HG03565 (cell line): ENCODE measurements at regions not wholly inside any gene's neighbourhood (a gene's known extent, or its start where the extent isn't known, plus 50 kb on each side); places are given as distances from the start of the nearest gene placed in this dataset.
"Not testable (repeated sequence)": the region's sequence is repeated elsewhere in the genome, so short reads cannot be mapped to it uniquely, and the experiment has no call there.

Experiments
- ATAC-seq: cut with Tn5 transposase; IDR thresholded peaks from one replicate; pipeline ENCODE4 v1.9.1; 2021; ENCODE audit warnings: mild to moderate bottlenecking, moderate library complexity; ENCODE audit not compliant: unreplicated experiment

DNA sequence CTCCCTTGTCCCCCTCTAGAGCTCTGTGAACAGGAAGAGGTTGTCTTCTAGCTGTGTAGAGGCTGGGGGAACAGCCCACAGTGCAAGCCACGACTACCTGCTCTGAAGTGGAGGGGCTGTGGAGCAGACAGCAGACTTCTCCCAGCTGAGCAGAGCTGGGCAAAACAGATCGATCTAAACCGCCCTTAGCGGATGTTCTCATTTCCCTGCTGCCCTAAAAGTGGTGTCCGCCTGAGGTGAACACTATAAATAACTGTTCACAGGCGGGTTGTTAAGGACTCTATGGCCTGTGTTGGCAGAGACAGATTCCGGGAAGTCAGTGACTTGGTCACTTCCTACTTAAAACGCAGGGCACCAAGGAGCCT, 203.2 kb downstream of the RHOU start:
- ATAC-seq: no peak

DNA sequence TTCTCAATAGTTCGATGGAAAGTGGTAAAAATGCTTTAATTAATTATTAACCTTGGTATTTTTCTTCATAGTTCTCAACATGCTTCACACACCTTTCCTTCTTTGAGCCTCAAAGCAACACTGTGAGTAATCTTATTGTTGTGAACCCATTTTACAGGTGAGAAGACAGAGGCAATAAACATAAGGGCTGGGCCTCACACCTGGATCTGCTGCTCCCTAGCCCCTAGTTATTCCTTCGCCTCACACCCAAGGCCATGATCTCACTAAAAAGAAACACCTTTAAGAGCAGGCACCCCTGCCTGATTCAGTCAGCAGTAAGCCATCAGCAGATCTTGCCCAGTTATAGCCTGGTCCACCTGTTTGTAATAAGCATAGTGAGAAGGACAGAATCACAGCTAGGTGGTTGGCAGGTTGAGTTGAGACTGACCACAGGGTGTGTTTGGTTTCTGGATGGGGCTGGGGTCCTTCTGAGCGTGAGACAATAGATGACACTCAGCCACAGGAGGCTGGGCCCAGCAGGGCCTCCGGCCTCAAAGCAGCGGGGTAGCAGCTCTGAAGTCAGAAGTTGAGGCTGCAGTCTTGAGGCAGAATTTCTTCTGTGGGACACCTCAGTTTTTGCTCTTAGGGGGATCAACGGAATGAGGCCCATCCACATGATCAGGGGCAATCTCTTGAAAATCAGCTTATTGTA, 203.9 kb downstream of the RHOU start:
- no peak for ATAC-seq

DNA sequence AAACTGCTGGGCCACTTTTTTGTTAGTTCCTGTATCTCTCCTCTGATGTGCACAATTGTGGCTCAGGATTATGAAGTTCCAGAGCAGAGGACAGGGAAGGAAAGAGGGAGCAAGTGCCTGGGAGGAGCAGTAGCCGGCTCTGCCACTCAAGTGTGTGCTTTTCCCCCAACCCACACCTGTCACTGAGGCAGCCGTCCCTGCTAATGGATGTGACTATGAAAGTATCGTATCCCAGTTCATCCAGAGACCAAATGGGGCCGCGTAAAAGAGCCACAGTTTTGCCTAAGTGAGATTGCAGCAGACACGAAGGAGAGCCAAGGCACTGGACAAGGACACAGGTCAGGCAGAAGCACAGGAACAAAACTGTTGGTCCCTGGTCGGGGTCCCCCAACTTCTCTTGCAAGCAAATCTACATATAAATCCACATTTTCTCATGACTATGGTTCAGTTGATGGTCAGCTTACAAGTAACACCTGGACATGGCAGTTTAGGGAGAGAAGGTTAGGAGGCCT, 204.7 kb downstream of the RHOU start:
- ATAC-seq: no peak

DNA sequence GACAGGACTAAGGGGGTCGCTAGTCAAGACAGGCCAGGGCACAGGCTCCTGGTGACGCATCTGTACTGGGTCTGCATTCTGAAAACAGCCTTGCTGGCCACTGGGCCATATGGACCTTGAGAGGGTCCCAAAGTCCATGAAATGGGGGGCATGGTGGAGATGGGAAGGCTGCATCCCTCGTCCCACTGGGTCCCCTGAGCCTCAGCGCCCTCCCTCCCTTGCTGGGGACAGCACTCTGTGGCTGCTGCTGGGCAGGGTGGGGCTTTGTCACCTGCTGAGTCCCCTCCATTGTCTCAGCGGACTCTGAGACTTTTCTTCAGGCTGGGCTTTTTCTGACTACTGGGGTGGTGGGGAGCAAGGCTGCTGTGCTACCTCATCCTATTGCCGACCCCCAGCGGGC, 205.2 kb downstream of the RHOU start:
- no peak for ATAC-seq

DNA sequence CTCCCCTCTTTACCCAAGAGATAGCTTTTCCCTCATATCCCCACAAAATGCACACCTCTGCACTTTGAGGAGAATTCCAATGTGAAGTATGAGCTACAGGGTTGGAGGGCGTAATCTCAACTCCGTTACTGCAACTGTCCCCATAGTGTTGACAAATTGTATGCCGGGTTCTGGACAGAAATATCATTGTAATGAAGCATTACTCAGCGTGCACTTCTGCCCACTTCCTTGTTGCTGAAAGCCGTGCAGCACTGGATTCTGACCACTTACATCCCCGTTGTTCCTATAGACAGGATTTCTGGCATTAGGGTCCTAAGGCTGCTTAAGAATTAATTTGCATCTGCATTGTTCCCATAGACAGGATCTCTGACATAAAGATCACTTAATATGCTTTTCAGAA, 205.6 kb downstream of the RHOU start:
- no peak for ATAC-seq

DNA sequence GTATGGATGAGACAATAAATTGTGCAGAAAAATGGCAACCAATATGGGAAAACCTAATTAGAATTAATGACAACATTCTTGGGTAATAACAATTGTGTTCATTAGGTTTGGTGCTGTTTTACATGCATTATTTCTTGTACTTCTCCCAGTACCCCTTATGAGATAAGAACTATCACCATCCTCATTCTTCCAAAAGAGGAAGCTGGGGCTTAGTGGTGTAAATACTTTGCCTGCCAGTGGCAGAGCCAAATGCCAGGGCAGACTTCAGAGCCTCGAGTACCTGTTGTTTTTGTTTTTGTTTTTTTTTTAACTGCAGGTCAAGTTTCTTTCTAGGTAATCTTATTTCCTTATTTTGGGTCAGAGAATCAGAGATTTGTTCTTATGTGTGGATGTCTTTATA, 206.4 kb downstream of the RHOU start:
- no peak for ATAC-seq

DNA sequence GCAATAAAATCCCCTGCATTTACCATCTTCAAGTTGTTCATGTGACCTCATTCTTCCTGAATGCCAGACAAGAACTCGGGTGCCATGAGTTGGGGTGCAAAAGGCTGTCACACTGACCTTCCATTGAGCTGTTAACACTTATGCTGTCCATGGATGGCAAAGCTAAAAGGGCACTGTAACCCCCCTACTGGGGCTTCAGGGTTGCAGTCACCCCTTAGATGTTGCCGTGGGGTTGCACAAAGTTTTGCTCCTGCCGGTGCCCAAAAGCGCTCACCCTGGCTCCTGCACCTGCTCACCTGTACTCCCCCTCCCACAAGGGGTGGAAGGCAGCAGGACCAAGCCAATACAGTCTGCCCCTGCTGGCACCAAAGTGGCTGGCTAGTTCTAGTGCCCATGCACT, 208.2 kb downstream of the RHOU start:
- ATAC-seq: no peak

DNA sequence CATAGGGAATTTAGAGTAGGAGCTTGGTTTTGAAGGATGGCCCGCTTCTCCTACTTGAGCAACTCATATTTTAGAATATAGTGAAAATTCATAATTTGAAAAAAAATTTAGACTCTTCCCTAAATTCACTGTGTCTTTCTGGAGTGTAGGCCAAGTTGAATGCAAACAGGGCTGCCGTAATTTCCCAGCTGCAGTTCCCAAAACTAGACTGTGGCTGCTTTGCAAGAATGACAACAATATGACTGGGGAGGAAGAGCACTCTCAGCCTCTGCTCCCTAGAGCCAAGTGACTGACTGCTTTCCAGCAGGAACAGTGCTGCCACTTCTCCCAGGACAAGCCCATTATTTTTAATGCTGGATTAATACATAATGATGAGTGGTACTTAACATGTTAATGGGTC, 209.0 kb downstream of the RHOU start:
- no peak for ATAC-seq

DNA sequence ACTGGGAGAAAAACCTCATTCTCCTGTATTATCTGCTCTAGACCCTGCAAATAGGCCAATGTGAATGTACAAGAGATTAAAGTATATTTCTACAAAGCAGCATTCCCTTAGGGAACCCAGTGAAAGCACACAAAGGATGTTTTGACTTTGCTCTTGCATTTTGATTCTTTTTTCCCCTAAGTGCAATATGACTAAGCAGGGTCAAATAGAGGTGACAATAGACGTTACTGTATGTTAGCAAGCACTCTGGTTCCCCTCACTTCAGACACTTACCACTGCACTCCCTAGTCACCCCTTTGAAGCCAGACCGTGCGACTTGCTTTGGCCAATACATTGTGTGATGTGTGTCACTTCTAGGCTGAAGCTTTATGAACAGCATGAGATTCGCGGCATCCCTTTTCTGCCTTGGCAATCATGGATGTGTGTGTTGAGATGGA, 209.7 kb downstream of the RHOU start:
- no peak for ATAC-seq

DNA sequence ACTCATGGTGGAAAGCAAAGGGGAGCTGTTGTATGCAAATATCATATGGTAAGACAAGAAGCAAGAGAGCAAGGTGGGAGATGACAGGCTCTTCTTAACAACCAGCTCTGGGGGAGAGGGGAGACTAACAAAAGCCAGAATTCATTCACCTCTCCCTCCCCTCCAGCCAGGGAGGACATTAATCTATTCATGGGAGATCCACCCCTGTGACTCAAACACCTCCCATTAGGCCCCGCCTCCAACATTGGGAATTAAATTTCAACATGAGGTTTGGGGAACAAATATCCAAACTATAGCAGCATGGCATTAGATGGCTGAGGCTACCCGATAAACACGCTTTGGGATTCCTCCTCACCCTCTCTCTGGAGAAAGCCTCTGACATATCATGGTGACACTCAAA, 210.6 kb downstream of the RHOU start:
- ATAC-seq: no peak

DNA sequence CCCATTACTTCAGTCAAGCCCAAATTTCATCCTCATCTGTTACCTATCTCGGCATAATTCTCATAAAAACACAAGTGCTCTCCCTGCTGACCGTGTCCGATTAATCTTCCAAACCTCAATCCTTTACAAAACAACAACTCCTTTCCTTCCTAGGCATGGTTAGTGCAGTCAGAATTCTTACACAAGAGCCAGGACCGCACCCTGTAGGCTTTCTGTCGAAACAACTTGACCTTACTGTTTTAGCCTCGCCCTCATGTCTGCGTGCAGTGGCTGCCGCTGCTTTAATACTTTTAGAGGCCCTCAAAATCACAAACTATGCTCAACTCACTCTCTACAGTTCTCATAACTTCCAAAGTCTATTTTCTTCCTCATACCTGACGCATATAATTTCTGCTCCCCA, 214.3 kb downstream of the RHOU start:
- not testable (repeated sequence) for ATAC-seq

DNA sequence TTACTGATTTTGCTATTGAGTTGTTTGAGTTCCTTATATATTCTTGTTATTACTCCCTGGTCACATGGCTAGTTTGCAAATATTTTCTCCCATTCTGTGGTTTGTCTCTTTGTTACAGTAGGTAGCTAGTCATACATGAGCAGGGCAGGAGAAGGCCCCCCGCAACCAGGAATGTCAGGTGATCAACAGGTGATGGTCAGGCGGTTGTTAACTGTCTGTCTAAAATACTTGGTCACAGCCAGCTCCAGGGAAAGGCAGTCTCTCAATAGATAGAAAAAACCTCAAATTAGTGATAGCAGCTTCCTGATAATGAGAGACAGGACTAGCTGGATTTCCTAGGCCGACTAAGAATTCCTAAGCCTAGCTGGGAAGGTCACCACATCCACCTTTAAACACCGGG, 217.9 kb downstream of the RHOU start:
- no peak for ATAC-seq

DNA sequence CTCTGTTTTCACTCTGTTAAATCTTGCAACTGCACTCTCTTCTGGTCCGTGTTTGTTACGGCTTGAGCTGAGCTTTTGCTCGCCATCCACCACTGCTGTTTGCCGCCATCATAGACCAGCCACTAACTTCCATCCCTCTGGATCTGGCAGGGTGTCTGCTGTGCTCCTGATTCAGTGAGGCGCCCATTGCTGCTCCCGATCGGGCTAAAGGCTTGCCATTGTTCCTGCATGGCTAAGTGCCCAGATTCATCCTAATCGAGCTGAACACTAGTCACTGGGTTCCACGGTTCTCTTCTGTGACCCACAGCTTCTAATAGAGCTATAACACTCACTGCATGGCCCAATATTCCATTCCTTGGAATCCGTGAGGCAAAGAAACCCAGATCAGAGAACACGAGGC, 218.5 kb downstream of the RHOU start:
- ATAC-seq: not testable (repeated sequence)

DNA sequence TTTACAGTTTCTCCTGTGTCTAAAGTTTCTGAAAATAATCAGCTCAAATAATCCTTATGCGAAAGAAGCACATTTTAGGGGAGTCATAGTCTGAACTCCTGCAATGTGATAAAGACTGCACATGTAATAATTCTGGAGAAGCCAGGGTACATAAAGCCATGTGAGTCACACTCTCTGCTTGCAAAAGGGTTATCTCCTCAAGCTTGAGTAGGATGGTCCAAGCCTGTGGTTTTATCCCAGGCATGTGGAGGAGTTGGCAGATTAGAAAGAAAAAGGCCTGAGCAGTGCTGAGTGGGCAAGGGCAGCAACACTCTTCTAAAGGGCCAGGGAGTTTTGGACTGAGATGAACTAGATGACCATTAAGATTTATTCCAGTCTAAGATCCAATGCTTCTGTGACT, 220.4 kb downstream of the RHOU start:
- ATAC-seq: no peak

DNA sequence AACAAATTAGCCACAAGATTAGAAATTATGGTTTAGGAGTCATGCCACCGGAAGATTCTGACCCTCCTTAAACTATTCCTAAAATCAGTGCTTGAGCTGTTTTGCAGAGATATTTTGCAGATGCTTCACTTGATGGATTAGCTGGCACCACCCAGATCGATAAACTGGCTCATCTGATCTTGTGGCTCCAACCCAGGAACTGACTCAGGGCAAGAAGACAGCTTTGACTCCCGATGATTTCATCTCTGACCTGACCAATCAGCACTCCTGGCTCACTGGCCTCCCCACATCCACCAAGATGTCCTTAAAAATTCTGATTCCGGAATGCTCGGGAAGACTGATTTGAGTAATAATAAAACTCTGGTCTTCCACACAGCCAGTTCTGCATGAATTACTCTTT, 221.6 kb downstream of the RHOU start:
- ATAC-seq: no peak

DNA sequence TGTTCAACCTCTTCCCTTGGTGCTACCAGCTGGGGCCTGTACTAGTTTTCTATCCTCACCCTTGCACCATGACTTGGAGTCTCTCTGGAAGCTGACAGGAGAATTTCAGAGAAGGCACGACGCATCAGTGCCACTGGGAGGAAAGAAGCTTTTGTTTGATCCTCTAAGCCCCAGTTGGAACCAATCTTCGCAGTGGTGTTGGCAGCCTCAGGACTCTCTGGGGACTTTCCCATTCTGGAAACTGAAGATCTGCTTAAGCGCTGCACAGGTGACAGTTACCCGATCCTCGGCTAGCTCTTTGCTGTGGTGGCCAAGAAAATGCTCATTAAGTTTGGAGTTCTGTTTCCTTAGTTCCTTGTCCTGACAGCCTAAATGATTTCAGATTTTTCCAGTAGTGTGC, 222.3 kb downstream of the RHOU start:
- no peak for ATAC-seq

DNA sequence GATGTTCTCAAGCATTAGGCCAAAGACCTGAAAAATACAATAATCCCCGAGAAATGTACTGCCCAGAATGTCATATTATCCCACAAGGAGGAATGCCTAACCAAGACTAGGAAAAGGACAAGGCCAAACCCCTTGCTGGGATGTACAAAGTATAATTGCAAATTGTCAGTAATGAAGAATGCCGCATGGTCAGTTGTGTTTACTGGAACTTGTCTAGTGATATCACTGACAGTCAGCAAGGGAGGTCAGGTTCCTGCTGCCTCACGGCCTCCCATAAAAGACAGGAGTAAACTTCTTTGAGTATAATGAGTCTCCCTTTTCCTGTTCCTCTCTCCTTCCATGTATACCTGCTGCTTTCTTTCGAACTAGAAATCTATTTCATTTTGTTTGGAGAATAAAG, 222.8 kb downstream of the RHOU start:
- ATAC-seq: no peak

DNA sequence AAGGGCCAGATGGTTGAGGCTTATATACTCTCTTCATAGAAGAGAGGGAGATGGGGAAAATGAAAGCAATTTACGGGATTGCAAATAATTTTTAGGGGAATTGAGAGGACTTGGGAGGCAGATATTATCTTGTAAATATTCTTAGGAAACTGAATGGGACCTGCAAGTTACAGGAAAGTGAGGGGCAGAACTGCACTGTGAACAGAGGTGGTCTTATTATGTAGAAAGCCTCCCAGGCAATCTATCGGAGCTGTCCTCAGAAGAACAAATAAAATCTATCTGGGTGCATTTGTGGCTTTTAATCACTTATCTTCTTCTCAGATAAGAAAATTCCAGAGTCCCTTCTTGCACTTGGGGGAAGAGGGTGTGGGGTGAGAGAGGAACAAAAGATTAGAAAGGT, 223.5 kb downstream of the RHOU start:
- no peak for ATAC-seq

DNA sequence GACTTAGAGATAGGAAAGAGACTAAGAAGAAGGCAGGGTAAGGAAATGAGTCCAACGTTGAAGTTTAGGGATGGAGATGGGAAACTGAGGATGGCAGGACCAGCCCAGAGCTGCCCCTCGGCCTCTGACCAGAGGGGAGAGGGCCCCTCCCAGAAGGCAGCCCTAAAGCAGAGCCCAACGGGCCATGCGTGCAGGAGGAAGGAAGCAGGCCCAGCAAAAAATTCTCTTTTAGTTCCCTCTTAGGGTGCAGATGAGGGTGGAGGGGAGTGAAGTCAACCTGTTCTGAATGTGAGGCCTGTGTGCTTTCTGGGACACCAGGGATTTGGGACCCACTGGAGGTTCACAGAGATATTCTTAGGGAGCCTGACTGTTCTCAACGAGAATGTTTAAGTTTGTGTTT, 225.4 kb downstream of the RHOU start:
- ATAC-seq: no peak

DNA sequence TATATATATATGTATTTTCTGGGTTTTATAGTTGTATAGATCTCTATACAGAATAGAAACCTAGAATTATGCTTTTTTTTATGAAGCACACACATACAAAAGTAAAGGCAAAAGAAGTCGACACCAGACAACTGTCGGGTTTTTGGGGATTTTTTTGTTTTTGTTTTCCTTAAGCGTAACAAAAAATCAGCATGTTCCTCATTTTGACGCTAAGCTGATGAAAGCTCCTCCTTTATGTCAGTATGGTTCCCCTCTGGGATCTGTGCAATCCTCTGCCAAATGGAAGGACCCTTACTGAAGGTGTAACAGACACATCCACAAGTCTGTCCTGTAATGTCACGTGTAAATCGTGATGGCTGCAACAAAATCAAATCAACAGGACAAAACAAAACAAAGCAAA, 226.2 kb downstream of the RHOU start:
- no peak for ATAC-seq

DNA sequence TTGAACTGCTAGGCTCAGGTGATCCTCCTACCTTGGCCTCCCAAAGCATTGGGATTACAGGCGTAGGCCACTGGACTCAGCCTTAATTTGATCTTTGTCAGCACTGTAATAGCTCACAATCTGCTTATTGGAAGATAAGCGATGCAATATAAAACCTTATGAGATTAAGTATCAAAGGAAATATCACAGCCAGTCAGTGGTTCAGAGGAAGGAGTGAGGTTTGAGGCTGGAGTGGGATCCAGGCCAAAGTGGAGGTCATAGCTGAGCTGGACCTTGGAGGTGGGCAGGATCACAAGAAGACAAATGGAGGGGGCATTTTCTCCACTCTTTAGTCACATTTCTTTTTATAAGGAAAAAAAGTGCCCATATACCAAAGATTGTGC, 228.5 kb downstream of the RHOU start:
- ATAC-seq: no peak

DNA sequence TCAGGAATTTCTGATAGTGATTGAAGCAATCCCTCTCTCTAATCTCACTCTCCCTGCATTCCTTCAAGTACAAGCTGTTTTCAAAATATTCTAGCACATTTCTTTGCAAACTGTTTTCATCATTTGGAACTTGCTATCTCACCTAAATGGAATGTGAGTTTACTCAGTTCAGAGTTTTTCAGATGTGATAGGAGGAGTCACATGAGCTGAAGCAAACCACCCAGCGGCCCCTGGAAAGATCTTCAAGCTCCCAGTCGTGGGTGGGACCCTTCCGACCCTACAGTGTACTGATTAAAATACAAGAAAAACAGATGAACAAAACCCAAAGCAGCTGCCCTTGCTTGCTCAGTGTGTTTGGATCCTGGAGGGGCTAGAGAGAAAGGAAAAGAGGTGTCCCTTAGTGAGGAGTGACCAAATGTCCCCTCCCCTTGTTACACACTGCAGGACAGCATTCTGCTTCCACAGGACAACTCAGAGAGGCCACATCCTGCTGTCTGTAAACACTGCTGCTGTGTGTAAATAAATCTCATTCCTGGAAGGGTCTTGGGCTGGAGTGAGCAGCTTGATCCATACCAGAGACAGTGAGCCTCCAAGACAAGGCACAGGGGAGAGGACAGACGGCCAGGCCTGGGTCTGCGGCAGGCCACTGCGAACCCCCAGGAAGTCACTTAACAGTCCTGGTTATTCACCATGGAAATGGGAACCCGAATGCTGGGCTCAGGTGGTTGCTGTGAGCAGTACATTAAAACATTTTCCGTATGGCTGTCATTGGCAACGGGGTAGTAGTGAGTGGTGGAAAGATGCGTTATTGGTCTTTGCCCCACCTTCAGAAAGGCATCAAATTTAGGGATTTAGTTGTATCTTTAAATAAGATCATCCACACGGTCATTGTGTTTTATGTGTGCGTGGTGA, 229.2 kb downstream of the RHOU start:
- no peak for ATAC-seq
